Activated CD8-positive, alpha-beta memory T cell treated with anti-CD3 and anti-CD28 coated beads, Interleukin-2, amount 10 ng/mL, durations not matched to agents 7 days and 5 days (primary cell): ENCODE measurements at regions not wholly inside any gene's neighbourhood (a gene's known extent, or its start where the extent isn't known, plus 50 kb on each side); places are given as distances from the start of the nearest gene placed in this dataset.
"Not testable (repeated sequence)": the region's sequence is repeated elsewhere in the genome, so short reads cannot be mapped to it uniquely, and the experiment has no call there.

ENCODE experiments used
- ATAC-seq: fragments of 150-1000 bp; cut with Tn5 transposase; one replicate; pipeline ENCODE4 v1.10.0; 2021; ENCODE audit warnings: moderate library complexity
- CTCF ChIA-PET: fragments of 350-600 bp; sonication (Branson Sonifier 250); formaldehyde crosslinking; loops from one replicate; lab custom pipeline; 2021; ENCODE audit warnings: antibody characterized with exemption; lab: Charles Lee
- DNase-seq: peaks from one replicate; pipeline ENCODE4 v3.0.0-alpha.2; 2020
- H3K27ac Mint-ChIP-seq: one replicate; pipeline ENCODE4 v1.8.0; 2021; ENCODE audit warnings: mild to moderate bottlenecking, mixed read lengths
- H3K27me3 Mint-ChIP-seq: one replicate; pipeline ENCODE4 v1.8.0; 2021; ENCODE audit warnings: mixed read lengths
- H3K36me3 Mint-ChIP-seq: one replicate; pipeline ENCODE4 v1.8.0; 2021; ENCODE audit warnings: mild to moderate bottlenecking, mixed read lengths
- H3K4me1 Mint-ChIP-seq: one replicate; pipeline ENCODE4 v1.8.0; 2021; ENCODE audit warnings: mixed read lengths
- H3K4me3 Mint-ChIP-seq: one replicate; pipeline ENCODE4 v1.8.0; 2021; ENCODE audit warnings: mild to moderate bottlenecking, moderate library complexity, mixed read lengths
- H3K9me3 Mint-ChIP-seq: one replicate; pipeline ENCODE4 v1.8.0; 2022; ENCODE audit warnings: low read depth, mixed read lengths

- CTCF ChIA-PET: no interaction called here
- no peak for DNase-seq
- no peaks in the 10 kb centered on the region for H3K9me3 Mint-ChIP-seq
- peaks cover 24% of the 10 kb centered on the region for H3K27me3 Mint-ChIP-seq
- no peaks in the 10 kb centered on the region for H3K4me1 Mint-ChIP-seq
- H3K36me3 Mint-ChIP-seq: peaks cover 1% of the 10 kb centered on the region
- no peak for ATAC-seq
- no peak overlapping the region for H3K4me3 Mint-ChIP-seq
- H3K27ac Mint-ChIP-seq: no peak overlapping the region
Measured at GRCh38 chr5:37915097-37915736, 75.4 kb upstream of the GDNF start.

- DNase-seq, H3K4me3 Mint-ChIP-seq, ATAC-seq, H3K9me3 Mint-ChIP-seq, H3K4me1 Mint-ChIP-seq, H3K27ac Mint-ChIP-seq, H3K36me3 Mint-ChIP-seq: not testable (repeated sequence)
- CTCF ChIA-PET: interaction anchor here (1.0 kb wide), 1 partner anchor 71 kb away, joined by 3 read pairs; no protein-coding TSS in a partner anchor
- H3K27me3 Mint-ChIP-seq: peaks cover 17% of the 10 kb centered on the region
Measured at GRCh38 chr5:37909610-37910266, 69.9 kb upstream of the GDNF start.

DNA sequence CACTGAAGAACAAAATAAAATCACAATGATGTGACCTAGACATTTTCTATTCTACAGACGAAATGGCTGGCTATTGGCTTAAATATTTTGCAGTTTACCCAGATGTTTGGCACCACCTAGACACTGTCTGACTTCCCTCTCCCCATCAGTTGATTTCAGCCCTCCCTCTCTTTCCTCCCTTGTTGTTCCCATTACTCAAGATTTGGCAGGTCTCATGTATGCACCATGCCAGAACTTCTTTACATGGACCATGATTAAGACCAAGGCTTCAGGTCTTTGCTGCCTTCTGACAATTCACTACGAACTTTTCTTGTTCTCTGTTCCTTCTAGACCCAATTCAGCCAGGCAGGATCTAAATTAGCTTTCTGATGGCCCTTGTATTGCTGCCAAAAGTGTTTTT lies 66.6 kb upstream of the GDNF start:
- CTCF ChIA-PET: no interaction called here
- no peaks in the 10 kb centered on the region for H3K4me1 Mint-ChIP-seq
- H3K27me3 Mint-ChIP-seq: peaks cover 14% of the 10 kb centered on the region
- no peaks in the 10 kb centered on the region for H3K9me3 Mint-ChIP-seq
- no peak for ATAC-seq
- DNase-seq: no peak
- no peak overlapping the region for H3K4me3 Mint-ChIP-seq
- peaks cover 1% of the 10 kb centered on the region for H3K36me3 Mint-ChIP-seq
- no peak overlapping the region for H3K27ac Mint-ChIP-seq

GRCh38 chr5:37905230-37905629 lies 65.4 kb upstream of the GDNF start:
- Mint-ChIP-seq H3K9me3 (no peaks in the 10 kb centered on the region), H3K4me3 (no peak overlapping the region), H3K4me1 (no peaks in the 10 kb centered on the region), H3K36me3 (no peaks in the 10 kb centered on the region), H3K27ac (no peak overlapping the region), H3K27me3 (peaks cover 4% of the 10 kb centered on the region)
- CTCF ChIA-PET: no interaction called here
- DNase-seq (no peak), ATAC-seq (no peak)

DNA sequence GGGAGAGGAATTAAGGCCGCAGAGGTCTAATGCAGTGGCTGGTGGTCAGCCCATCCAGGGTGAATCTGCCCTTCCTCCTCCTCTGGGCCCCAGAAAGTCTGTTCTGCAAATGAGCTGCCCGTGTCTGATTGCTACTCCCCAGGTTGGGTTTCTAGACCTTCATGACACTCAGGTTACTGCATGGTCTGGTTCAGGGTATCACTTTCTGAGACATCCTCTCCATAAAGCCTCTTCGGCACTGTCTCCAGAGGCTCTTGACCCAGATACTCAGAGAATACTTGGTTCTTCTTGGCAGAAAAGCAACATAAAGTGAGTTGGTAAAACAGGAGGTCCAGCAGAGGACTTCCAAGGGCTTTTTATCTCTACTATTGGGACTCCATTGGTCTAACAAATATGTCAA lies 62.5 kb upstream of the GDNF start:
- Mint-ChIP-seq H3K27ac (no peak overlapping the region), H3K36me3 (no peaks in the 10 kb centered on the region), H3K4me3 (no peak overlapping the region), H3K4me1 (no peaks in the 10 kb centered on the region), H3K9me3 (no peaks in the 10 kb centered on the region), H3K27me3 (no peaks in the 10 kb centered on the region)
- CTCF ChIA-PET: no interaction called here
- DNase-seq: no peak
- ATAC-seq: no peak

- DNase-seq: no peak
- H3K4me1 Mint-ChIP-seq: no peaks in the 10 kb centered on the region
- CTCF ChIA-PET: no interaction called here
- no peak overlapping the region for H3K4me3 Mint-ChIP-seq
- no peak overlapping the region for H3K27ac Mint-ChIP-seq
- no peaks in the 10 kb centered on the region for H3K36me3 Mint-ChIP-seq
- peaks cover 4% of the 10 kb centered on the region for H3K27me3 Mint-ChIP-seq
- H3K9me3 Mint-ChIP-seq: no peaks in the 10 kb centered on the region
- no peak for ATAC-seq
Measured at GRCh38 chr5:37900692-37901091, 60.9 kb upstream of the GDNF start.

DNA sequence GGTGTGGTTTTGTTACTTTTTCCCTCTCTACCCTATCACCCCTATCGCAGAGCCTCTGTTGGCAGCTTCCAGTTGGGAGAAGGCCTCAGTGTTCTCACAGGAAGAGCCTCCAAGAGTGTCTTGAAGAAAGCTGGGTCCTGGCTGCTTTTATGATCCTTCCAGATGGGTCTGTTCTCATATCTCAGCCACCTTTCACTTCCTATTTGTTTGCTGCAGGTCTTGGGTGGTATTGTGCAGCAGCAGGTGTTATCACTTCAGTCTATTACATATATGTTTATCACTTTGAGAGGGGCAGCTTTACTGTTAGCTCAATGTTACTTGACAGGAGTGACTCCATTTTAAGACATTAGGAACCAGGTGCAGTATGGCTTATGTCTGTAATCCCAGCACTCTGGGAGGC lies 59.2 kb upstream of the GDNF start:
- no peaks in the 10 kb centered on the region for H3K36me3 Mint-ChIP-seq
- no peak overlapping the region for H3K27ac Mint-ChIP-seq
- CTCF ChIA-PET: no interaction called here
- H3K27me3 Mint-ChIP-seq: peaks cover 4% of the 10 kb centered on the region
- no peak overlapping the region for H3K4me3 Mint-ChIP-seq
- no peaks in the 10 kb centered on the region for H3K9me3 Mint-ChIP-seq
- DNase-seq (no peak), ATAC-seq (no peak)
- no peaks in the 10 kb centered on the region for H3K4me1 Mint-ChIP-seq

GRCh38 chr5:37896159-37896558 lies 56.3 kb upstream of the GDNF start:
- no peaks in the 10 kb centered on the region for H3K36me3 Mint-ChIP-seq
- H3K9me3 Mint-ChIP-seq: no peaks in the 10 kb centered on the region
- no peak for ATAC-seq
- CTCF ChIA-PET: no interaction called here
- no peak for DNase-seq
- H3K4me3 Mint-ChIP-seq: no peak overlapping the region
- H3K4me1 Mint-ChIP-seq: no peaks in the 10 kb centered on the region
- H3K27me3 Mint-ChIP-seq: peaks cover 8% of the 10 kb centered on the region
- no peak overlapping the region for H3K27ac Mint-ChIP-seq

DNA sequence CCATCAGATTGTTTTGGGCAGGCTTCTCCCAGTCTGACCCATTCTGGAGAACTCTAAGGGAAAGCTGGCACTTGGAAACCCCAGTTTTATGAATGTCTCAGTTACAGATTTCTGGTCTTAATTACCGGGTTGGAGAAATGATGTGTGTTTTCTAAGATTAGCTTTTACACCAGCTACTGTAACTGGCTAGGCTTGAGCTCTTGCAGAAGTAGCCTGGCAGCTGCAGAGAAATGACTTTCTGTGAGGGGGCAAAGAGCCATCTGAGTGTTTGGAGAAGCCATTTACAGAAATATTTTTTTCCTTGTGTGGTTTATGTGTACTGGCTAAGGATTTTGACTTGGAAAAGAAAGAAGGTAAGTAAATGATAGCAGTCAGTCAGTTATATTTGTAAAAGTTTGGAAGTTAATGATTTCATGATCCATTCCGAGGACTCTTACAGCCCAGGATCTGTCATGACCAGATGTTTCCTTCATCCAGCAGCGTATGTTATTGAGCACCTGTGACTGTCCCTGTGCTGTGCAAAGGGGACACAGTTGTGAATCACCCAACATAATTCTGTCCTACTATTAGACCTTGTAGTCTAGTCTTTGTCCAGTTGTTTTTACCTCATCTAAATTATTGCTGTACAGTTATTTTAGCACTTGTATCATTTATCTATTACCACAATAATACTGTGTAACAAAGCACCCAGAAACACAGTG lies 53.7 kb upstream of the GDNF start:
- Mint-ChIP-seq H3K4me3 (no peak overlapping the region), H3K27ac (no peak overlapping the region), H3K36me3 (no peaks in the 10 kb centered on the region), H3K9me3 (no peaks in the 10 kb centered on the region), H3K27me3 (peaks cover 8% of the 10 kb centered on the region), H3K4me1 (no peaks in the 10 kb centered on the region)
- ATAC-seq: no peak
- no peak for DNase-seq
- CTCF ChIA-PET: no interaction called here

GRCh38 chr5:37892586-37892985 lies 52.7 kb upstream of the GDNF start:
- ATAC-seq (no peak), DNase-seq (no peak)
- H3K36me3 Mint-ChIP-seq: no peaks in the 10 kb centered on the region
- H3K27ac Mint-ChIP-seq: no peak overlapping the region
- no peaks in the 10 kb centered on the region for H3K4me1 Mint-ChIP-seq
- H3K27me3 Mint-ChIP-seq: peaks cover 8% of the 10 kb centered on the region
- H3K4me3 Mint-ChIP-seq: no peak overlapping the region
- CTCF ChIA-PET: no interaction called here
- no peaks in the 10 kb centered on the region for H3K9me3 Mint-ChIP-seq

DNA sequence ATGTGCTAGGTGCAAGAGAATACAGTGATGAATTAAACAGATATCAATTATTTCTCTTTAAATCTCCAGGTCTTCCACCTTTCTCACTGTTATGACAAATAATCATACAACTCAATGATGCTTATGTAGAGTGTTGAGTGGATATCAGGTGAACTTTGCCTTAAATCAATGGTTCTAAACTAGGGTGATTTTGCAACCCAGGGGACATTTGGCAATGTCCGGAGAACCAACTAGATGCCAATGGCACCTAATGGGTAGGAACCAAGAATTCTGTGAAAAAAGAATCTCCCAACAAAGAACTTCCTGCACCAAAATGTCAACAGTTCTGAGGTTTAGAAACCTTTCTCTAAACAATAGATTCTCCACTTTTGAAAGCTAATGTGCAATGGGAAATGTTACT lies 52.0 kb upstream of the GDNF start:
- no peaks in the 10 kb centered on the region for H3K9me3 Mint-ChIP-seq
- no peak overlapping the region for H3K27ac Mint-ChIP-seq
- H3K36me3 Mint-ChIP-seq: no peaks in the 10 kb centered on the region
- DNase-seq: no peak
- peaks cover 5% of the 10 kb centered on the region for H3K27me3 Mint-ChIP-seq
- ATAC-seq: no peak
- CTCF ChIA-PET: no interaction called here
- no peaks in the 10 kb centered on the region for H3K4me1 Mint-ChIP-seq
- no peak overlapping the region for H3K4me3 Mint-ChIP-seq

GRCh38 chr5:37889612-37890317 lies 49.9 kb upstream of the GDNF start:
- CTCF ChIA-PET: no interaction called here
- H3K27ac Mint-ChIP-seq: no peak overlapping the region
- no peak overlapping the region for H3K4me3 Mint-ChIP-seq
- H3K27me3 Mint-ChIP-seq: peaks cover 4% of the 10 kb centered on the region
- ATAC-seq (no peak), DNase-seq (no peak)
- H3K4me1 Mint-ChIP-seq: no peaks in the 10 kb centered on the region
- H3K36me3 Mint-ChIP-seq: no peaks in the 10 kb centered on the region
- H3K9me3 Mint-ChIP-seq: no peaks in the 10 kb centered on the region
